OCI-LY7 (cell line): ENCODE measurements at regions not wholly inside any gene's neighbourhood (a gene's known extent, or its start where the extent isn't known, plus 50 kb on each side); places are given as distances from the start of the nearest gene placed in this dataset.

Experiments
- BruUV-seq: library from RNA; stranded (reverse); fragments of 400-500 nt; replicated peaks from 2 replicates; lab custom pipeline; 2021; lab: Mats Ljungman, UMichigan
- CTCF ChIA-PET: fragments of 300-600 bp; sonication (Branson Sonifier 250); formaldehyde crosslinking; loops from one replicate; lab custom pipeline; 2022; ENCODE audit warnings: antibody characterized with exemption; ENCODE audit not compliant: unreplicated experiment; lab: Charles Lee
- POLR2A ChIA-PET: fragments of 300-600 bp; sonication (Branson Sonifier 250); formaldehyde crosslinking; loops from one replicate; lab custom pipeline; 2022; ENCODE audit warnings: antibody characterized with exemption; lab: Charles Lee
- DNase-seq: peaks from one replicate; pipeline ENCODE4 v3.0.0-alpha.2; 2015; ENCODE audit warnings: low spot score
- H2AFZ ChIP-seq: fragments of 200-600 bp; sonication (generic), shearing (Covaris generic); 2 replicates; pipeline ENCODE4 v1.6.1; 2014; ENCODE audit warnings: mild to moderate bottlenecking, antibody characterized with exemption, low read length, moderate library complexity
- H3K27ac ChIP-seq: fragments of 200-600 bp; sonication (generic); 2 replicates; pipeline ENCODE4 v1.5.1; 2014; ENCODE audit warnings: mixed run types, low read depth, mild to moderate bottlenecking, moderate library complexity, low read length, inconsistent platforms; ENCODE audit not compliant: poor library complexity, severe bottlenecking
- H3K36me3 ChIP-seq: fragments of 200-600 bp; sonication (generic); 2 replicates; pipeline ENCODE4 v1.6.1; 2014; ENCODE audit warnings: mild to moderate bottlenecking, antibody characterized with exemption, low read length, moderate library complexity, mixed read lengths; ENCODE audit not compliant: insufficient read depth
- H3K4me1 ChIP-seq: fragments of 200-600 bp; sonication (generic); 2 replicates; pipeline ENCODE4 v1.5.1; 2014; ENCODE audit warnings: mild to moderate bottlenecking, low read length; ENCODE audit not compliant: insufficient read depth, poor library complexity, severe bottlenecking
- H3K4me2 ChIP-seq: fragments of 200-600 bp; sonication (generic); 2 replicates; pipeline ENCODE4 v1.6.1; 2014; ENCODE audit warnings: mild to moderate bottlenecking, low read length
- H3K4me3 ChIP-seq: fragments of 200-600 bp; sonication (generic); 2 replicates; pipeline ENCODE4 v1.5.1; 2014; ENCODE audit warnings: mild to moderate bottlenecking, low read depth, low read length; ENCODE audit not compliant: poor library complexity, severe bottlenecking
- H3K79me2 ChIP-seq: fragments of 200-600 bp; sonication (generic); 2 replicates; pipeline ENCODE4 v1.6.1; 2016; ENCODE audit warnings: low read depth, mild to moderate bottlenecking, low read length, moderate library complexity, mixed read lengths; ENCODE audit not compliant: insufficient read depth
- H3K9me2 ChIP-seq: fragments of 200-600 bp; sonication (generic); 2 replicates; pipeline ENCODE4 v1.6.1; 2016; ENCODE audit warnings: mild to moderate bottlenecking, low read length, mixed read lengths; ENCODE audit not compliant: insufficient read depth
- H3K9me3 ChIP-seq: fragments of 200-600 bp; sonication (generic); 2 replicates; pipeline ENCODE4 v1.6.1; 2014; ENCODE audit warnings: mild to moderate bottlenecking, mixed run types, low read length, mixed read lengths
- H4K20me1 ChIP-seq: fragments of 200-600 bp; sonication (generic); 2 replicates; pipeline ENCODE4 v1.6.1; 2014; ENCODE audit warnings: mild to moderate bottlenecking, antibody characterized with exemption, low read length, moderate library complexity, mixed read lengths; ENCODE audit not compliant: insufficient read depth
- CTCF ChIP-seq: fragments of 200-600 bp; sonication (generic); conservative IDR thresholded peaks from 2 replicates; pipeline ENCODE4 v1.5.1; 2014; ENCODE audit warnings: mild to moderate bottlenecking, antibody characterized with exemption, low read length, moderate library complexity, mixed read lengths
- EZH2phosphoT487 ChIP-seq: fragments of 200-600 bp; sonication (generic); IDR thresholded peaks from 2 replicates; pipeline ENCODE4 v1.6.1; 2018; ENCODE audit warnings: low read depth, borderline replicate concordance, mild to moderate bottlenecking, mixed run types, antibody characterized with exemption, low read length, moderate library complexity, mixed read lengths
- intact Hi-C: fragments of 100-400 bp; cut with micrococcal nuclease; formaldehyde crosslinking; loops from one replicate; pipeline ENCODE4 v1.10.0; 2022; ENCODE audit not compliant: unreplicated experiment

DNA sequence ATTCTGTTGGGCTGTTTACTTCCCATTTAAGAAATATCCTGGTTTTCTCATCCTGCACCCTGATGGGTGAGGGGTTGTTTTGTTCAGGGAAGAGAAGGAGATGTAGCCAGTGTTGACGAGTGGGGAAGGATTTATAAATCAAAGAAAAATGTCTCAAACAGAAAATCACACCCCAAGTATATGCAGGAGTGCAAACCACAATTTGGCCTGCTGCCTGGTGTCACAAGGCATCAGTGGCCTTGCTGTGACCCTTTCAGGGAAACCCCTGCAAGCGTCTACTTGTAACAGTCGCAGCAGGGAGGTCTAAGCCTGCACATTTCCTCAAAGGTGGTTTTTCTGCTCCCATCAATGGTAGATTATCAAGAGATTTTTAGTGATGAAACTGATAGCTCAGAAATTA lies 132.6 kb upstream of the LRRN1 start:
- TF ChIP-seq CTCF (no peak), EZH2phosphoT487 (no peak)
- no peak overlapping the region for H3K4me3 ChIP-seq
- intact Hi-C loops = no loop called here
- H3K9me2 ChIP-seq = no peaks in the 10 kb centered on the region
- H3K79me2 ChIP-seq = no peaks in the 10 kb centered on the region
- no peak overlapping the region for H3K4me2 ChIP-seq
- no peaks in the 10 kb centered on the region for H4K20me1 ChIP-seq
- no TSS peak for BruUV-seq
- no peak overlapping the region for H2AFZ ChIP-seq
- H3K9me3 ChIP-seq = no peaks in the 10 kb centered on the region
- no peaks in the 10 kb centered on the region for H3K36me3 ChIP-seq
- ChIA-PET POLR2A (interaction anchor here (1.1 kb wide), 1 partner anchor 1269 kb away, joined by 3 read pairs; no protein-coding TSS in a partner anchor), CTCF (no interaction called here)
- H3K4me1 ChIP-seq = no peaks in the 10 kb centered on the region
- no peak for DNase-seq
- no peak overlapping the region for H3K27ac ChIP-seq

- no peaks in the 10 kb centered on the region for H3K9me3 ChIP-seq
- no peak overlapping the region for H3K27ac ChIP-seq
- no peaks in the 10 kb centered on the region for H4K20me1 ChIP-seq
- H3K4me2 ChIP-seq = no peak overlapping the region
- intact Hi-C loops = no loop called here
- no peak overlapping the region for H2AFZ ChIP-seq
- no peaks in the 10 kb centered on the region for H3K36me3 ChIP-seq
- no TSS peak for BruUV-seq
- no peak for TF ChIP-seq EZH2phosphoT487
- DNase-seq = no peak
- H3K79me2 ChIP-seq = no peaks in the 10 kb centered on the region
- H3K9me2 ChIP-seq = no peaks in the 10 kb centered on the region
- no peak overlapping the region for H3K4me3 ChIP-seq
- POLR2A ChIA-PET = no interaction called here
- CTCF ChIA-PET = no interaction called here
- no peaks in the 10 kb centered on the region for H3K4me1 ChIP-seq
Observed at GRCh38 chr3:3665961-3666640, 133.1 kb upstream of the LRRN1 start.

DNA sequence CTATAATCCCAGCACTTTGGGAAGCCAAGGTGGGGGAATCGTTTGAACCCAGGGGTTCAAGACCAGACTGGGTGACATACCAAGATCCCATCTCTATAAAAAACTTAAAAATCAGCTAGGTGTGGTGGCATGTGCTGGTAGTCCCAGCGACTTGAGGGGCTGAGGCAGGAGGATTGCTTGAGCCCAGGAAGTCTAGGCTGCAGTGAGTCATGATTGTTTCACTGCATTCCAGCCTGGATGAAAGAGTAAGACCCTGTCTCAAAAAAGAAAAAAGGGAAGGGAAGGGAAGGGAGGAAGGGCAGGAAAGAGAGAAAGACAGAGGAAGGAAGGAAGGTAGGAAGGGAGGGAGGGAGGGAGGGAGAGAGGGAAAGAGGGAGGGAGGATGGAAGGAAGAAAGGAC lies 133.7 kb upstream of the LRRN1 start:
- H3K4me2 ChIP-seq = no peak overlapping the region
- H4K20me1 ChIP-seq = no peaks in the 10 kb centered on the region
- H3K4me1 ChIP-seq = no peaks in the 10 kb centered on the region
- no peaks in the 10 kb centered on the region for H3K79me2 ChIP-seq
- ChIA-PET POLR2A (interaction anchor here (0.6 kb wide), 1 partner anchor 9 kb away, joined by 3 read pairs; no protein-coding TSS in a partner anchor), CTCF (no interaction called here)
- H3K36me3 ChIP-seq = no peaks in the 10 kb centered on the region
- DNase-seq = no peak
- no peak overlapping the region for H2AFZ ChIP-seq
- H3K9me2 ChIP-seq = no peaks in the 10 kb centered on the region
- no peak overlapping the region for H3K4me3 ChIP-seq
- H3K27ac ChIP-seq = no peak overlapping the region
- no peak for TF ChIP-seq CTCF
- no peak for TF ChIP-seq EZH2phosphoT487
- no peaks in the 10 kb centered on the region for H3K9me3 ChIP-seq
- intact Hi-C loops = no loop called here
- BruUV-seq = no TSS peak
